GM23338 (cell line): ENCODE measurements at regions not wholly inside any gene's neighbourhood (a gene's known extent, or its start where the extent isn't known, plus 50 kb on each side); places are given as distances from the start of the nearest gene placed in this dataset.

Experiments
- ATAC-seq: fragments of 200-7000 bp; cut with Tn5 transposase; 3 replicates; pipeline ENCODE4 v1.9.1; 2020
- DNase-seq: peaks from one replicate; pipeline ENCODE4 v3.0.0-alpha.2; 2015; ENCODE audit warnings: low spot score
- H2AFZ ChIP-seq: fragments of 200-600 bp; sonication (generic); 2 replicates; pipeline ENCODE4 v1.8.0; 2016; ENCODE audit warnings: antibody characterized with exemption, mild to moderate bottlenecking, moderate library complexity
- H3F3A ChIP-seq: fragments of 200-600 bp; sonication (generic); replicated peaks from 2 replicates; pipeline ENCODE4 v1.8.0; 2017; ENCODE audit warnings: antibody characterized with exemption, mixed run types, low read depth
- H3K27ac ChIP-seq: fragments of 200-600 bp; sonication (generic); 2 replicates; pipeline ENCODE4 v1.6.1; 2016; ENCODE audit warnings: low read depth
- H3K27me3 ChIP-seq: fragments of 200-600 bp; sonication (generic); 2 replicates; pipeline ENCODE4 v1.8.0; 2016; ENCODE audit warnings: mild to moderate bottlenecking, mixed run types, moderate library complexity; ENCODE audit not compliant: insufficient read depth
- H3K36me3 ChIP-seq: fragments of 200-600 bp; sonication (generic); 2 replicates; pipeline ENCODE4 v1.8.0; 2016; ENCODE audit warnings: mild to moderate bottlenecking; ENCODE audit not compliant: insufficient read depth
- H3K4me1 ChIP-seq: fragments of 200-600 bp; sonication (generic); 2 replicates; pipeline ENCODE4 v1.8.0; 2016; ENCODE audit warnings: mild to moderate bottlenecking, moderate library complexity; ENCODE audit not compliant: insufficient read depth
- H3K4me2 ChIP-seq: fragments of 200-600 bp; sonication (generic); 2 replicates; pipeline ENCODE4 v1.7.1; 2017; ENCODE audit warnings: mixed run types
- H3K4me3 ChIP-seq: fragments of 200-600 bp; sonication (generic); 2 replicates; pipeline ENCODE4 v1.6.1; 2016; ENCODE audit warnings: mixed run types
- H3K79me2 ChIP-seq: fragments of 200-600 bp; sonication (generic); replicated peaks from 2 replicates; pipeline ENCODE4 v1.8.0; 2017; ENCODE audit warnings: mild to moderate bottlenecking; ENCODE audit not compliant: insufficient read depth
- H3K9me2 ChIP-seq: fragments of 200-600 bp; sonication (generic); 2 replicates; pipeline ENCODE4 v1.8.0; 2017; ENCODE audit not compliant: insufficient read depth
- H4K20me1 ChIP-seq: fragments of 200-600 bp; sonication (generic); replicated peaks from 2 replicates; pipeline ENCODE4 v1.8.0; 2017; ENCODE audit warnings: mild to moderate bottlenecking; ENCODE audit not compliant: insufficient read depth
- H3K27ac Mint-ChIP-seq: 2 replicates; pipeline ENCODE4 v1.8.0; 2020; ENCODE audit warnings: inconsistent platforms, mild to moderate bottlenecking, moderate library complexity, mixed read lengths
- H3K27me3 Mint-ChIP-seq: 3 replicates; pipeline ENCODE4 v1.8.0; 2022; ENCODE audit warnings: low read depth, mild to moderate bottlenecking, moderate library complexity, mixed read lengths, inconsistent platforms; ENCODE audit not compliant: insufficient read depth, poor library complexity
- H3K36me3 Mint-ChIP-seq: 3 replicates; pipeline ENCODE4 v1.8.0; 2021; ENCODE audit warnings: low read depth, mild to moderate bottlenecking, inconsistent platforms, moderate library complexity, mixed read lengths
- H3K4me1 Mint-ChIP-seq: 3 replicates; pipeline ENCODE4 v1.8.0; 2020; ENCODE audit warnings: mild to moderate bottlenecking, inconsistent platforms, mixed read lengths
- H3K4me3 Mint-ChIP-seq: 3 replicates; pipeline ENCODE4 v1.8.0; 2021; ENCODE audit warnings: moderate library complexity, mild to moderate bottlenecking, inconsistent platforms, mixed read lengths
- H3K9me3 Mint-ChIP-seq: 3 replicates; pipeline ENCODE4 v1.8.0; 2020; ENCODE audit warnings: moderate library complexity, mild to moderate bottlenecking, inconsistent platforms, mixed read lengths
- CREB1 ChIP-seq: fragments of 250-450 bp; sonication (Bioruptor Pico); IDR thresholded peaks from 2 replicates; pipeline ENCODE4 v1.5.0; 2020; ENCODE audit warnings: low read depth, mild to moderate bottlenecking, moderate library complexity
- EZH2 ChIP-seq: fragments of 200-600 bp; sonication (generic); IDR thresholded peaks from one replicate; pipeline ENCODE4 v1.8.0; 2017; ENCODE audit warnings: antibody characterized with exemption, mild to moderate bottlenecking, low read depth; ENCODE audit not compliant: unreplicated experiment
- JUNB ChIP-seq: IDR thresholded peaks from one replicate; pipeline ENCODE4 v1.6.1; 2016; ENCODE audit warnings: antibody characterized with exemption; ENCODE audit not compliant: unreplicated experiment
- NANOG ChIP-seq: IDR thresholded peaks from 2 replicates; pipeline ENCODE4 v1.6.1; 2016; ENCODE audit warnings: antibody characterized with exemption, borderline replicate concordance
- POLR2AphosphoS5 ChIP-seq: IDR thresholded peaks from 2 replicates; pipeline ENCODE4 v1.6.1; 2016; ENCODE audit warnings: antibody characterized with exemption, low read depth
- STAT1 ChIP-seq: IDR thresholded peaks from one replicate; pipeline ENCODE4 v1.6.1; 2016; ENCODE audit warnings: antibody characterized with exemption; ENCODE audit not compliant: unreplicated experiment
- TF ChIP-seq, protein P1 (sequence below): IDR thresholded peaks from 2 replicates; pipeline ENCODE4 v1.6.1; 2016; ENCODE audit warnings: antibody characterized with exemption
- TF ChIP-seq, protein P2 (sequence below), 2 experiments: fragments of 200-600 bp in 1 of 2; sonication (generic) in 1 of 2; conservative IDR thresholded peaks; 2 replicates each; pipeline versions ENCODE4 v1.5.1 to v1.6.1; 2016 to 2017; ENCODE audit warnings: antibody characterized with exemption in 2 of 2, low read depth in 2 of 2, mild to moderate bottlenecking in 2 of 2, moderate library complexity in 1 of 2
- TF ChIP-seq, protein P3 (sequence below): IDR thresholded peaks from one replicate; pipeline ENCODE4 v1.6.1; 2018; ENCODE audit warnings: antibody characterized with exemption; ENCODE audit not compliant: unreplicated experiment
- TF ChIP-seq, protein P4 (sequence below): fragments of 250-450 bp; sonication (Bioruptor Pico); IDR thresholded peaks from 2 replicates; pipeline ENCODE4 v1.5.0; 2020; ENCODE audit warnings: mild to moderate bottlenecking, moderate library complexity

DNA sequence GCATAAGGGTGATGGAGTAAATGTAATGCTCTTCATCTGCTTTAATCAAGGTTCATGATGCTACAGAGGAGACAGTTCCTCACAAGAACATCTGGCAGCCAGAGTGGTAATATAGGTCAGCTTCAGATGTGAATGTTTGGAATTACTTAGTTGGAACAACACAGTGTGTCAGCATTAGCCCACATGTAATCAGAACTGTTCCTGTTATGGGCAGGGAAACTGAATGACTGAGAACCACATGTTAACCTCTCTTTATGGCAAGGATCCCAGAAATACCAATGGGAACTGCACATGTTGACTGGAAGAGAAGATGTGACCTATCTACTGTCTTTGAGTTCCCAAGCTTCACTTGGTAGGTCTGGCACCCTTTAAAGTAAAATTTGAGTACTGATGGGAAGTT lies 390.1 kb upstream of the PDE3A start (continued):
- TF ChIP-seq, protein P1, sequence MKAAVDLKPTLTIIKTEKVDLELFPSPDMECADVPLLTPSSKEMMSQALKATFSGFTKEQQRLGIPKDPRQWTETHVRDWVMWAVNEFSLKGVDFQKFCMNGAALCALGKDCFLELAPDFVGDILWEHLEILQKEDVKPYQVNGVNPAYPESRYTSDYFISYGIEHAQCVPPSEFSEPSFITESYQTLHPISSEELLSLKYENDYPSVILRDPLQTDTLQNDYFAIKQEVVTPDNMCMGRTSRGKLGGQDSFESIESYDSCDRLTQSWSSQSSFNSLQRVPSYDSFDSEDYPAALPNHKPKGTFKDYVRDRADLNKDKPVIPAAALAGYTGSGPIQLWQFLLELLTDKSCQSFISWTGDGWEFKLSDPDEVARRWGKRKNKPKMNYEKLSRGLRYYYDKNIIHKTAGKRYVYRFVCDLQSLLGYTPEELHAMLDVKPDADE = no peak
- TF ChIP-seq POLR2AphosphoS5 (no peak), NANOG (no peak), CREB1 (CRISPR knock-in tag) (no peak), STAT1 (no peak)
- TF ChIP-seq, protein P2, sequence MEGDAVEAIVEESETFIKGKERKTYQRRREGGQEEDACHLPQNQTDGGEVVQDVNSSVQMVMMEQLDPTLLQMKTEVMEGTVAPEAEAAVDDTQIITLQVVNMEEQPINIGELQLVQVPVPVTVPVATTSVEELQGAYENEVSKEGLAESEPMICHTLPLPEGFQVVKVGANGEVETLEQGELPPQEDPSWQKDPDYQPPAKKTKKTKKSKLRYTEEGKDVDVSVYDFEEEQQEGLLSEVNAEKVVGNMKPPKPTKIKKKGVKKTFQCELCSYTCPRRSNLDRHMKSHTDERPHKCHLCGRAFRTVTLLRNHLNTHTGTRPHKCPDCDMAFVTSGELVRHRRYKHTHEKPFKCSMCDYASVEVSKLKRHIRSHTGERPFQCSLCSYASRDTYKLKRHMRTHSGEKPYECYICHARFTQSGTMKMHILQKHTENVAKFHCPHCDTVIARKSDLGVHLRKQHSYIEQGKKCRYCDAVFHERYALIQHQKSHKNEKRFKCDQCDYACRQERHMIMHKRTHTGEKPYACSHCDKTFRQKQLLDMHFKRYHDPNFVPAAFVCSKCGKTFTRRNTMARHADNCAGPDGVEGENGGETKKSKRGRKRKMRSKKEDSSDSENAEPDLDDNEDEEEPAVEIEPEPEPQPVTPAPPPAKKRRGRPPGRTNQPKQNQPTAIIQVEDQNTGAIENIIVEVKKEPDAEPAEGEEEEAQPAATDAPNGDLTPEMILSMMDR (conservative IDR thresholded peaks at IDR 0.05; ENCODE audit: low read depth in 2 of 2) = no peak
- TF ChIP-seq, protein P3, sequence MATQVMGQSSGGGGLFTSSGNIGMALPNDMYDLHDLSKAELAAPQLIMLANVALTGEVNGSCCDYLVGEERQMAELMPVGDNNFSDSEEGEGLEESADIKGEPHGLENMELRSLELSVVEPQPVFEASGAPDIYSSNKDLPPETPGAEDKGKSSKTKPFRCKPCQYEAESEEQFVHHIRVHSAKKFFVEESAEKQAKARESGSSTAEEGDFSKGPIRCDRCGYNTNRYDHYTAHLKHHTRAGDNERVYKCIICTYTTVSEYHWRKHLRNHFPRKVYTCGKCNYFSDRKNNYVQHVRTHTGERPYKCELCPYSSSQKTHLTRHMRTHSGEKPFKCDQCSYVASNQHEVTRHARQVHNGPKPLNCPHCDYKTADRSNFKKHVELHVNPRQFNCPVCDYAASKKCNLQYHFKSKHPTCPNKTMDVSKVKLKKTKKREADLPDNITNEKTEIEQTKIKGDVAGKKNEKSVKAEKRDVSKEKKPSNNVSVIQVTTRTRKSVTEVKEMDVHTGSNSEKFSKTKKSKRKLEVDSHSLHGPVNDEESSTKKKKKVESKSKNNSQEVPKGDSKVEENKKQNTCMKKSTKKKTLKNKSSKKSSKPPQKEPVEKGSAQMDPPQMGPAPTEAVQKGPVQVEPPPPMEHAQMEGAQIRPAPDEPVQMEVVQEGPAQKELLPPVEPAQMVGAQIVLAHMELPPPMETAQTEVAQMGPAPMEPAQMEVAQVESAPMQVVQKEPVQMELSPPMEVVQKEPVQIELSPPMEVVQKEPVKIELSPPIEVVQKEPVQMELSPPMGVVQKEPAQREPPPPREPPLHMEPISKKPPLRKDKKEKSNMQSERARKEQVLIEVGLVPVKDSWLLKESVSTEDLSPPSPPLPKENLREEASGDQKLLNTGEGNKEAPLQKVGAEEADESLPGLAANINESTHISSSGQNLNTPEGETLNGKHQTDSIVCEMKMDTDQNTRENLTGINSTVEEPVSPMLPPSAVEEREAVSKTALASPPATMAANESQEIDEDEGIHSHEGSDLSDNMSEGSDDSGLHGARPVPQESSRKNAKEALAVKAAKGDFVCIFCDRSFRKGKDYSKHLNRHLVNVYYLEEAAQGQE = no peak

DNA sequence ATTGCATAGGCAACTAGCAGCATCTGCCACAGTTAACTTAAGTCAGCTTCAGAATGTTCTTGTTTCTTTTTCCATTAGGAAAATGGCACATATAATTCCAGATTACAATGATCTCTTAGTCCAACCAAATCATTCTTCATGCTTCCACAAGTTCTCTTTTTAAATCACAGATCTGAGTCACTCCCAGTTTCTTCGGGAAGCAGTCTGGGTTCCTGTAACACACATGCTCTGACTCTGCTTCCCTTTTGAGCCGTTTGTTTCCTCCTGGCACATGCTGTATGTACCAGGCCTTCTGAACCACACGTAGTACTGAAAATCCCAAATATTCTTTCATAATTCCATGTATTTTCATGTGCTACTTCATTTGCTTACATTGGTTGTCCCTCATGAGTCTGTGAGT lies 388.8 kb upstream of the PDE3A start:
- no peaks in the 10 kb centered on the region for H3K27me3 ChIP-seq
- ATAC-seq (no peak), DNase-seq (no peak)
- Mint-ChIP-seq H3K9me3 (no peaks in the 10 kb centered on the region), H3K27ac (peak overlapping the region; percentile 60; the same call in 1 of the 2 replicates), H3K27me3 (no peaks in the 10 kb centered on the region), H3K4me3 (no peak overlapping the region), H3K36me3 (no peaks in the 10 kb centered on the region), H3K4me1 (no peaks in the 10 kb centered on the region)
- no peaks in the 10 kb centered on the region for H3K79me2 ChIP-seq
- H3K4me1 ChIP-seq = no peaks in the 10 kb centered on the region
- H3K9me2 ChIP-seq = 0 out of 2 replicates have a peak, but pooled peaks cover 3% of the 10 kb centered on the region
- no peak overlapping the region; the same call in 1 of the 2 replicates for H2AFZ ChIP-seq
- no peaks in the 10 kb centered on the region for H4K20me1 ChIP-seq
- no peak overlapping the region for H3K27ac ChIP-seq
- no peaks in the 10 kb centered on the region for H3F3A ChIP-seq
- no peak overlapping the region for H3K4me3 ChIP-seq
- no peaks in the 10 kb centered on the region for H3K36me3 ChIP-seq
- H3K4me2 ChIP-seq = no peak overlapping the region
- TF ChIP-seq, protein P2 (conservative IDR thresholded peaks at IDR 0.05; ENCODE audit: low read depth in 2 of 2) = no peak
- TF ChIP-seq CREB1 (CRISPR knock-in tag) (no peak), JUNB (no peak), EZH2 (no peak), STAT1 (no peak)
- TF ChIP-seq, protein P4, sequence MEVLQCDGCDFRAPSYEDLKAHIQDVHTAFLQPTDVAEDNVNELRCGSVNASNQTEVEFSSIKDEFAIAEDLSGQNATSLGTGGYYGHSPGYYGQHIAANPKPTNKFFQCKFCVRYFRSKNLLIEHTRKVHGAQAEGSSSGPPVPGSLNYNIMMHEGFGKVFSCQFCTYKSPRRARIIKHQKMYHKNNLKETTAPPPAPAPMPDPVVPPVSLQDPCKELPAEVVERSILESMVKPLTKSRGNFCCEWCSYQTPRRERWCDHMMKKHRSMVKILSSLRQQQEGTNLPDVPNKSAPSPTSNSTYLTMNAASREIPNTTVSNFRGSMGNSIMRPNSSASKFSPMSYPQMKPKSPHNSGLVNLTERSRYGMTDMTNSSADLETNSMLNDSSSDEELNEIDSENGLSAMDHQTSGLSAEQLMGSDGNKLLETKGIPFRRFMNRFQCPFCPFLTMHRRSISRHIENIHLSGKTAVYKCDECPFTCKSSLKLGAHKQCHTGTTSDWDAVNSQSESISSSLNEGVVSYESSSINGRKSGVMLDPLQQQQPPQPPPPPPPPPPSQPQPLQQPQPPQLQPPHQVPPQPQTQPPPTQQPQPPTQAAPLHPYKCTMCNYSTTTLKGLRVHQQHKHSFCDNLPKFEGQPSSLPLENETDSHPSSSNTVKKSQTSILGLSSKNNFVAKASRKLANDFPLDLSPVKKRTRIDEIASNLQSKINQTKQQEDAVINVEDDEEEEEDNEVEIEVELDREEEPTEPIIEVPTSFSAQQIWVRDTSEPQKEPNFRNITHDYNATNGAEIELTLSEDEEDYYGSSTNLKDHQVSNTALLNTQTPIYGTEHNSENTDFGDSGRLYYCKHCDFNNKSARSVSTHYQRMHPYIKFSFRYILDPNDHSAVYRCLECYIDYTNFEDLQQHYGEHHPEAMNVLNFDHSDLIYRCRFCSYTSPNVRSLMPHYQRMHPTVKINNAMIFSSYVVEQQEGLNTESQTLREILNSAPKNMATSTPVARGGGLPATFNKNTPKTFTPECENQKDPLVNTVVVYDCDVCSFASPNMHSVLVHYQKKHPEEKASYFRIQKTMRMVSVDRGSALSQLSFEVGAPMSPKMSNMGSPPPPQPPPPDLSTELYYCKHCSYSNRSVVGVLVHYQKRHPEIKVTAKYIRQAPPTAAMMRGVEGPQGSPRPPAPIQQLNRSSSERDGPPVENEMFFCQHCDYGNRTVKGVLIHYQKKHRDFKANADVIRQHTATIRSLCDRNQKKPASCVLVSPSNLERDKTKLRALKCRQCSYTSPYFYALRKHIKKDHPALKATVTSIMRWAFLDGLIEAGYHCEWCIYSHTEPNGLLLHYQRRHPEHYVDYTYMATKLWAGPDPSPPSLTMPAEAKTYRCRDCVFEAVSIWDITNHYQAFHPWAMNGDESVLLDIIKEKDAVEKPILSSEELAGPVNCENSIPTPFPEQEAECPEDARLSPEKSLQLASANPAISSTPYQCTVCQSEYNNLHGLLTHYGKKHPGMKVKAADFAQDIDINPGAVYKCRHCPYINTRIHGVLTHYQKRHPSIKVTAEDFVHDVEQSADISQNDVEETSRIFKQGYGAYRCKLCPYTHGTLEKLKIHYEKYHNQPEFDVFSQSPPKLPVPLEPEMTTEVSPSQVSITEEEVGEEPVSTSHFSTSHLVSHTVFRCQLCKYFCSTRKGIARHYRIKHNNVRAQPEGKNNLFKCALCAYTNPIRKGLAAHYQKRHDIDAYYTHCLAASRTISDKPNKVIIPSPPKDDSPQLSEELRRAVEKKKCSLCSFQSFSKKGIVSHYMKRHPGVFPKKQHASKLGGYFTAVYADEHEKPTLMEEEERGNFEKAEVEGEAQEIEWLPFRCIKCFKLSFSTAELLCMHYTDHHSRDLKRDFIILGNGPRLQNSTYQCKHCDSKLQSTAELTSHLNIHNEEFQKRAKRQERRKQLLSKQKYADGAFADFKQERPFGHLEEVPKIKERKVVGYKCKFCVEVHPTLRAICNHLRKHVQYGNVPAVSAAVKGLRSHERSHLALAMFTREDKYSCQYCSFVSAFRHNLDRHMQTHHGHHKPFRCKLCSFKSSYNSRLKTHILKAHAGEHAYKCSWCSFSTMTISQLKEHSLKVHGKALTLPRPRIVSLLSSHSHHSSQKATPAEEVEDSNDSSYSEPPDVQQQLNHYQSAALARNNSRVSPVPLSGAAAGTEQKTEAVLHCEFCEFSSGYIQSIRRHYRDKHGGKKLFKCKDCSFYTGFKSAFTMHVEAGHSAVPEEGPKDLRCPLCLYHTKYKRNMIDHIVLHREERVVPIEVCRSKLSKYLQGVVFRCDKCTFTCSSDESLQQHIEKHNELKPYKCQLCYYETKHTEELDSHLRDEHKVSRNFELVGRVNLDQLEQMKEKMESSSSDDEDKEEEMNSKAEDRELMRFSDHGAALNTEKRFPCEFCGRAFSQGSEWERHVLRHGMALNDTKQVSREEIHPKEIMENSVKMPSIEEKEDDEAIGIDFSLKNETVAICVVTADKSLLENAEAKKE (CRISPR knock-in tag) = no peak
